ENCODE measurements at regions not wholly inside any gene's neighbourhood (a gene's known extent, or its start where the extent isn't known, plus 50 kb on each side); places are given as distances from the start of the nearest gene placed in this dataset.

DNA sequence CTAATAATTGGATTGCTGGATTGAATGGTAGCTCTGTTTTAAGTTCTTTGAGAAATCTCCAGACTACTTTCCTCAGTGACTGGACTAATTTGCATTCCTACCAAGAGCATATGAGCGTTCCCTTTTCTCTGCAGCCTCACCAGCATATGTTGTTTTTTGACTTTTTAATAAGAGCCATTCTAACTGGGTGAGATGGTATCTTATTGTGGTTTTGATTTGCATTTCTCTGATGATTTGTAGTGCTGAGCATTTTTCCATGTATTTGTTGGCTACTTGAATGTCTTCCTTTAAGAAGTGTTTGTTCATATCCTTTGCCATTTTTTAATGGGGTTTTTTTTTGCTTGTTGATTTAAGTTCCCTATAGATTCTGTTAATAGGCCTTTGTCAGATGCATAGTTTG, 94.7 kb upstream of the AHI1 start:
- Histone ChIP-seq H3K4me1 (ENCODE audit: insufficient read depth, poor library complexity, severe bottlenecking) (no peaks in the 10 kb centered on the region), H3K36me3 (ENCODE audit: low read depth) (no peaks in the 10 kb centered on the region), H3K27ac (ENCODE audit: poor library complexity, severe bottlenecking) (no peak overlapping the region), H3K4me3 (ENCODE audit: severe bottlenecking) (no peak overlapping the region), H3K27me3 (ENCODE audit: insufficient read depth, poor library complexity, severe bottlenecking) (no peaks in the 10 kb centered on the region), H3K9me3 (ENCODE audit: severe bottlenecking) (no peaks in the 10 kb centered on the region)
- DNase-seq (ENCODE audit: low spot score) (no peak), ATAC-seq (ENCODE audit: low read depth) (no peak)
- TF ChIP-seq, protein P1, sequence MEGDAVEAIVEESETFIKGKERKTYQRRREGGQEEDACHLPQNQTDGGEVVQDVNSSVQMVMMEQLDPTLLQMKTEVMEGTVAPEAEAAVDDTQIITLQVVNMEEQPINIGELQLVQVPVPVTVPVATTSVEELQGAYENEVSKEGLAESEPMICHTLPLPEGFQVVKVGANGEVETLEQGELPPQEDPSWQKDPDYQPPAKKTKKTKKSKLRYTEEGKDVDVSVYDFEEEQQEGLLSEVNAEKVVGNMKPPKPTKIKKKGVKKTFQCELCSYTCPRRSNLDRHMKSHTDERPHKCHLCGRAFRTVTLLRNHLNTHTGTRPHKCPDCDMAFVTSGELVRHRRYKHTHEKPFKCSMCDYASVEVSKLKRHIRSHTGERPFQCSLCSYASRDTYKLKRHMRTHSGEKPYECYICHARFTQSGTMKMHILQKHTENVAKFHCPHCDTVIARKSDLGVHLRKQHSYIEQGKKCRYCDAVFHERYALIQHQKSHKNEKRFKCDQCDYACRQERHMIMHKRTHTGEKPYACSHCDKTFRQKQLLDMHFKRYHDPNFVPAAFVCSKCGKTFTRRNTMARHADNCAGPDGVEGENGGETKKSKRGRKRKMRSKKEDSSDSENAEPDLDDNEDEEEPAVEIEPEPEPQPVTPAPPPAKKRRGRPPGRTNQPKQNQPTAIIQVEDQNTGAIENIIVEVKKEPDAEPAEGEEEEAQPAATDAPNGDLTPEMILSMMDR (IDR thresholded peaks at IDR 0.05; ENCODE audit: poor library complexity, severe bottlenecking) = no peak

DNA sequence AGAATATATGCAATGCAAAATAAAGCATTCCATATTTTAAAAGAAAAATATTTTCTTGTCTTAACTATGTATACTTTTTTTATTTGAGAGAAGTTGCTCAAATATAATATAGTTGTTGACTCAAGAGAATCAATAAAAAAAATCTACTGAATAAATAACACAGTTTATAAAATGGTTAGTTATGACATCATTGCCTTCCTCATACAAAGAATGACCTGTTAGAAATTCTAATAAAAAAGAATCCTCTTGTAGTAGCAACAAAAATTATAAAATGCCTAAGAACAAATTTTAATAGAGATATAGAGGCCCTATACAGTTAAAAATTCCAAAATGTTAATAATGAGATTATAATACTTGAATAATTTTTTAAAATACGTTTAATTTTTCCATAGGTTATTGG, 96.5 kb upstream of the AHI1 start:
- Histone ChIP-seq H3K4me1 (ENCODE audit: insufficient read depth, poor library complexity, severe bottlenecking) (no peaks in the 10 kb centered on the region), H3K27me3 (ENCODE audit: insufficient read depth, poor library complexity, severe bottlenecking) (no peaks in the 10 kb centered on the region), H3K36me3 (ENCODE audit: low read depth) (no peaks in the 10 kb centered on the region), H3K9me3 (ENCODE audit: severe bottlenecking) (no peaks in the 10 kb centered on the region), H3K27ac (ENCODE audit: poor library complexity, severe bottlenecking) (no peak overlapping the region), H3K4me3 (ENCODE audit: severe bottlenecking) (no peak overlapping the region)
- DNase-seq (ENCODE audit: low spot score) (no peak), ATAC-seq (ENCODE audit: low read depth) (no peak)
- TF ChIP-seq, protein P1 (IDR thresholded peaks at IDR 0.05; ENCODE audit: poor library complexity, severe bottlenecking) = no peak

DNA sequence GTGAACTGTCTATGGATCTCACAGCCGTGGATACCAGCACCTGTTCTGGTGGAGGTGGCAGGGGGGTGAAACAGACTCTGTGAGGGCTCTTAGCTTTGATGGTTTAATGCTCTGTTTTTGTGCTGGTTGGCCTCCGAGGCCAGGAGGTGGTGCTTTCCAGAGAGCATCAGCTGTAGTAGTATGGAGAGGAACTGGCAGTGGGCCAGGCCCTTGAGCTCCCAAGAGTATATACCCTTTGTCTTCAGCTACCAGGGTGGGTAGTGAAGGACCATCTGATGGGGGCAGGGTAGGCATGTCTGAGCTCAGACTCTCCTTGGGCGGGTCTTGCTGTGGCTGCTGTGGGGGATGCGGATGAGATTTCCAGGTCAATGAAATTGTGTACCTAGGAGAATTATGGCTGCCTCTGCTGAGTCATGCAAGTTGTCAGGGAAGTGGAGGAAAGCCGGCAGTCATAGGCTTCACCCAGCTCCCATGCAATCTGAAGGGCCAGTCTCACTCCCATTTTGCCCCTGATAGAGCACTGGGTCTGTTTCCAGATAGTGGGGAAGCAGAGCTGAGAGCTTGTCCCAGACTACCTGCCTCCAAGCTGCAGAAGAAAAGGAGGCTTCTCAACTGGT, 102.7 kb upstream of the AHI1 start:
- TF ChIP-seq, protein P1 (IDR thresholded peaks at IDR 0.05; ENCODE audit: poor library complexity, severe bottlenecking) = no peak
- no peaks in the 10 kb centered on the region for H3K36me3 ChIP-seq (ENCODE audit: low read depth)
- no peaks in the 10 kb centered on the region for H3K4me1 ChIP-seq (ENCODE audit: insufficient read depth, poor library complexity, severe bottlenecking)
- no peak overlapping the region for H3K4me3 ChIP-seq (ENCODE audit: severe bottlenecking)
- DNase-seq (ENCODE audit: low spot score) (no peak), ATAC-seq (ENCODE audit: low read depth) (no peak)
- no peaks in the 10 kb centered on the region for H3K9me3 ChIP-seq (ENCODE audit: severe bottlenecking)
- H3K27me3 ChIP-seq (ENCODE audit: insufficient read depth, poor library complexity, severe bottlenecking) = no peaks in the 10 kb centered on the region
- no peak overlapping the region for H3K27ac ChIP-seq (ENCODE audit: poor library complexity, severe bottlenecking)

- ATAC-seq (ENCODE audit: low read depth) (no peak), DNase-seq (ENCODE audit: low spot score) (no peak)
- Histone ChIP-seq H3K4me3 (ENCODE audit: severe bottlenecking) (no peak overlapping the region), H3K27ac (ENCODE audit: poor library complexity, severe bottlenecking) (no peak overlapping the region), H3K27me3 (ENCODE audit: insufficient read depth, poor library complexity, severe bottlenecking) (no peaks in the 10 kb centered on the region), H3K36me3 (ENCODE audit: low read depth) (no peaks in the 10 kb centered on the region), H3K4me1 (ENCODE audit: insufficient read depth, poor library complexity, severe bottlenecking) (no peaks in the 10 kb centered on the region), H3K9me3 (ENCODE audit: severe bottlenecking) (no peaks in the 10 kb centered on the region)
- TF ChIP-seq, protein P1 (IDR thresholded peaks at IDR 0.05; ENCODE audit: poor library complexity, severe bottlenecking) = no peak
Observed at GRCh38 chr6:135600931-135601330, 103.4 kb upstream of the AHI1 start.

DNA sequence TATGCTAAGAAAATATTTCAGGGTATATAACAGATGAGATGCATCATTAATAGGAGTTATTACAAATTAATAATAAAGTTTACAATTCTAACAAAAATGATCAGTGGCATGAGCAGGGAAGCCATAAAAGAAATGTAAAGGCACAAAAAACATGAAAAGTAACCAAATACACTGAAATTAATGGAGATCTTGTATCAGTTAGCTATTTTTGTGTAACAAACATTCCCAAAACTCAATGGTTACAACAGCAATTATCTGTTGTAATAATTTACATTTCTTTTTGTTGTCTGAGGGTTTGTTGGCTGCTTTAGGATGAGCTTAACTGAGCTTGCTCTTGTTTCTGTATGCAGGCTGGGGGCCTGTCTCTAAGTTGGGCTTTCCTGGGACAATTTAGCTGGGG, 104.3 kb upstream of the AHI1 start:
- TF ChIP-seq, protein P1 (IDR thresholded peaks at IDR 0.05; ENCODE audit: poor library complexity, severe bottlenecking) = no peak

More for the DNA sequence above, 104.3 kb upstream of the AHI1 start:
- H3K27me3 ChIP-seq (ENCODE audit: insufficient read depth, poor library complexity, severe bottlenecking) = no peaks in the 10 kb centered on the region
- H3K36me3 ChIP-seq (ENCODE audit: low read depth) = no peaks in the 10 kb centered on the region
- no peak for ATAC-seq (ENCODE audit: low read depth)
- no peaks in the 10 kb centered on the region for H3K9me3 ChIP-seq (ENCODE audit: severe bottlenecking)
- no peaks in the 10 kb centered on the region for H3K4me1 ChIP-seq (ENCODE audit: insufficient read depth, poor library complexity, severe bottlenecking)
- no peak for DNase-seq (ENCODE audit: low spot score)
- no peak overlapping the region for H3K4me3 ChIP-seq (ENCODE audit: severe bottlenecking)
- H3K27ac ChIP-seq (ENCODE audit: poor library complexity, severe bottlenecking) = no peak overlapping the region
